Stimulated activated CD4-positive, alpha-beta T cell treated with anti-CD3 and anti-CD28 coated beads, Interleukin-1b, Interleukin-23, amount 100 ng/mL, for 4 hours (primary cell): ENCODE measurements at regions not wholly inside any gene's neighbourhood (a gene's known extent, or its start where the extent isn't known, plus 50 kb on each side); places are given as distances from the start of the nearest gene placed in this dataset.

ENCODE experiments used
- DNase-seq, 2 donors: peaks; one replicate each; pipeline ENCODE4 v3.0.0-alpha.2; 2020; ENCODE audit warnings: low read depth in 2 of 2

GRCh38 chr2:82690757-82691411 is 1768.2 kb downstream of the SUCLG1 start:
- no peak for DNase-seq

GRCh38 chr2:82675186-82675585 is 1783.9 kb downstream of the SUCLG1 start:
- no peak for DNase-seq

GRCh38 chr2:82674652-82675051 is 1784.4 kb downstream of the SUCLG1 start:
- DNase-seq: no peak

- DNase-seq: no peak
These were observed 1791.6 kb downstream of the SUCLG1 start for GRCh38 chr2:82667491-82667890.

GRCh38 chr2:82665691-82666090 is 1793.4 kb downstream of the SUCLG1 start:
- DNase-seq: no peak

- no peak for DNase-seq
These were observed 1802.0 kb downstream of the SUCLG1 start for GRCh38 chr2:82657106-82657505.

- no peak for DNase-seq
These were observed 1802.7 kb downstream of the SUCLG1 start for GRCh38 chr2:82656420-82656819.

- no peak for DNase-seq
These were observed 1807.0 kb downstream of the SUCLG1 start for GRCh38 chr2:82652117-82652516.

- DNase-seq: no peak
These were observed 1809.0 kb downstream of the SUCLG1 start for GRCh38 chr2:82650038-82650437.

- DNase-seq: no peak
These were observed 1817.4 kb downstream of the SUCLG1 start for GRCh38 chr2:82641598-82642180.

GRCh38 chr2:82636402-82637020 is 1822.6 kb downstream of the SUCLG1 start:
- no peak for DNase-seq

GRCh38 chr2:82599021-82599420 is 1860.1 kb downstream of the SUCLG1 start:
- DNase-seq: no peak

- DNase-seq: no peak
These were observed 1862.5 kb downstream of the SUCLG1 start for GRCh38 chr2:82596581-82596980.

GRCh38 chr2:82591718-82592117 is 1867.4 kb downstream of the SUCLG1 start:
- no peak for DNase-seq

GRCh38 chr2:82576656-82577055 is 1882.4 kb downstream of the SUCLG1 start:
- no peak for DNase-seq

- DNase-seq: no peak
These were observed 1919.8 kb downstream of the SUCLG1 start for GRCh38 chr2:82539280-82539621.

- DNase-seq: no peak
These were observed 1920.3 kb downstream of the SUCLG1 start for GRCh38 chr2:82538590-82539279.

- DNase-seq: no peak
These were observed 1930.8 kb downstream of the SUCLG1 start for GRCh38 chr2:82528288-82528687.

- no peak for DNase-seq
These were observed 1932.0 kb downstream of the SUCLG1 start for GRCh38 chr2:82527124-82527523.

GRCh38 chr2:82526277-82526676 is 1932.8 kb downstream of the SUCLG1 start:
- DNase-seq: no peak

- no peak for DNase-seq
These were observed 1933.3 kb downstream of the SUCLG1 start for GRCh38 chr2:82525744-82526143.

- DNase-seq: no peak
These were observed 1934.3 kb downstream of the SUCLG1 start for GRCh38 chr2:82524826-82525225.

- DNase-seq: no peak
These were observed 1947.2 kb downstream of the SUCLG1 start for GRCh38 chr2:82511894-82512293.
